HEK293 (cell line): ENCODE measurements at regions not wholly inside any gene's neighbourhood (a gene's known extent, or its start where the extent isn't known, plus 50 kb on each side); places are given as distances from the start of the nearest gene placed in this dataset.

ENCODE experiments used
- CTCF ChIA-PET: fragments of 350-600 bp; formaldehyde crosslinking; extraction: SDS; loops from one replicate; lab custom pipeline; 2021; ENCODE audit warnings: antibody characterized with exemption; lab: Yijun Ruan, JAX
- POLR2A ChIA-PET: fragments of 300-600 bp; formaldehyde crosslinking; extraction: SDS; loops from one replicate; lab custom pipeline; 2020; ENCODE audit warnings: antibody characterized with exemption, inconsistent platforms; lab: Yijun Ruan, JAX
- H3K27ac ChIP-seq: fragments of 200-500 bp; sonication (Bioruptor generic); 2 replicates; pipeline ENCODE4 v1.5.1; 2014; ENCODE audit warnings: low read depth, low read length, control low read depth, inconsistent platforms; ENCODE audit errors: extremely low read depth
- H3K36me3 ChIP-seq, 2 experiments: fragments of 200-500 bp in 1 of 2; sonication (Bioruptor generic) in 1 of 2; 1 replicate in 1 of 2; 2 replicates in 1 of 2; pipeline ENCODE4 v1.5.1; 2014 to 2017; ENCODE audit warnings: inconsistent platforms in 2 of 2, low read length in 2 of 2; ENCODE audit not compliant: control insufficient read depth in 2 of 2, insufficient read depth in 1 of 2
- H3K4me1 ChIP-seq: fragments of 200-500 bp; sonication (Bioruptor generic); 2 replicates; pipeline ENCODE4 v1.5.1; 2014; ENCODE audit warnings: mild to moderate bottlenecking, low read length, inconsistent platforms; ENCODE audit not compliant: control insufficient read depth, insufficient read depth
- H3K4me3 ChIP-seq: 2 replicates; pipeline ENCODE4 v1.5.1; 2011; ENCODE audit warnings: low read depth, mild to moderate bottlenecking, control low read depth, low read length, moderate library complexity
- H3K9me3 ChIP-seq: fragments of 200-500 bp; sonication (Bioruptor generic); 2 replicates; pipeline ENCODE4 v1.5.1; 2014; ENCODE audit warnings: low read depth, low read length, inconsistent platforms; ENCODE audit not compliant: control insufficient read depth, insufficient read depth
- KLF7 ChIP-seq: fragments of 450-650 bp; formaldehyde crosslinking; IDR thresholded peaks from 2 replicates; pipeline ENCODE4 v1.5.1; 2016; ENCODE audit warnings: missing biosample characterization, missing genetic modification characterization, borderline replicate concordance
- SETDB1 ChIP-seq: IDR thresholded peaks from one replicate; pipeline ENCODE4 v1.6.1; 2017; ENCODE audit warnings: mild to moderate bottlenecking, low read length, moderate library complexity, mixed read lengths; ENCODE audit not compliant: insufficient read length
- ZBTB1 ChIP-seq: fragments of 450-650 bp; formaldehyde crosslinking; IDR thresholded peaks from 2 replicates; pipeline ENCODE4 v1.5.1; 2016; ENCODE audit warnings: missing biosample characterization, missing genetic modification characterization
- ZIC2 ChIP-seq: fragments of 450-650 bp; formaldehyde crosslinking; IDR thresholded peaks from 2 replicates; pipeline ENCODE4 v1.5.1; 2016; ENCODE audit warnings: missing biosample characterization, missing genetic modification characterization
- ZNF112 ChIP-seq: fragments of 450-650 bp; formaldehyde crosslinking; IDR thresholded peaks from 2 replicates; pipeline ENCODE4 v1.5.0; 2017; ENCODE audit warnings: missing biosample characterization, missing genetic modification characterization
- ZNF133 ChIP-seq: fragments of 450-650 bp; formaldehyde crosslinking; IDR thresholded peaks from 2 replicates; pipeline ENCODE4 v1.5.1; 2016; ENCODE audit warnings: missing biosample characterization, missing genetic modification characterization
- ZNF140 ChIP-seq: fragments of 450-650 bp; formaldehyde crosslinking; IDR thresholded peaks from 2 replicates; pipeline ENCODE4 v1.5.1; 2016; ENCODE audit warnings: missing biosample characterization, missing genetic modification characterization
- ZNF155 ChIP-seq: fragments of 450-650 bp; formaldehyde crosslinking; IDR thresholded peaks from 2 replicates; pipeline ENCODE4 v1.5.1; 2016; ENCODE audit warnings: missing biosample characterization, missing genetic modification characterization
- ZNF214 ChIP-seq: fragments of 450-650 bp; formaldehyde crosslinking; IDR thresholded peaks from 2 replicates; pipeline ENCODE4 v1.5.1; 2017; ENCODE audit warnings: missing biosample characterization, mild to moderate bottlenecking, missing genetic modification characterization, borderline replicate concordance
- ZNF354C ChIP-seq: fragments of 450-650 bp; formaldehyde crosslinking; IDR thresholded peaks from 2 replicates; pipeline ENCODE4 v1.5.1; 2016; ENCODE audit warnings: missing biosample characterization, missing genetic modification characterization, low read depth, borderline replicate concordance
- ZNF366 ChIP-seq: fragments of 450-650 bp; formaldehyde crosslinking; conservative IDR thresholded peaks from 2 replicates; pipeline ENCODE4 v1.5.1; 2016; ENCODE audit warnings: missing biosample characterization, missing genetic modification characterization
- ZNF529 ChIP-seq: fragments of 450-650 bp; formaldehyde crosslinking; IDR thresholded peaks from 2 replicates; pipeline ENCODE4 v1.5.1; 2017; ENCODE audit warnings: missing genetic modification characterization, missing biosample characterization; ENCODE audit not compliant: insufficient replicate concordance
- ZNF600 ChIP-seq: fragments of 450-650 bp; formaldehyde crosslinking; IDR thresholded peaks from 2 replicates; pipeline ENCODE4 v1.5.1; 2016; ENCODE audit warnings: missing biosample characterization, missing genetic modification characterization
- ZNF621 ChIP-seq: fragments of 450-650 bp; formaldehyde crosslinking; IDR thresholded peaks from 2 replicates; pipeline ENCODE4 v1.5.1; 2017; ENCODE audit warnings: missing biosample characterization, missing genetic modification characterization
- ZNF664 ChIP-seq: fragments of 450-650 bp; formaldehyde crosslinking; IDR thresholded peaks from 2 replicates; pipeline ENCODE4 v1.5.1; 2016; ENCODE audit warnings: missing biosample characterization, missing genetic modification characterization
- ZNF670 ChIP-seq: fragments of 450-650 bp; formaldehyde crosslinking; IDR thresholded peaks from 2 replicates; pipeline ENCODE4 v1.5.1; 2016; ENCODE audit warnings: missing biosample characterization, missing genetic modification characterization, low read depth
- ZNF776 ChIP-seq: fragments of 450-650 bp; formaldehyde crosslinking; IDR thresholded peaks from 2 replicates; pipeline ENCODE4 v1.5.0; 2017; ENCODE audit warnings: missing biosample characterization, missing genetic modification characterization, borderline replicate concordance
- ZNF830 ChIP-seq: fragments of 450-650 bp; IDR thresholded peaks from 2 replicates; pipeline ENCODE4 v1.5.0; 2018; ENCODE audit warnings: missing biosample characterization, missing genetic modification characterization, low read depth, mild to moderate bottlenecking, moderate library complexity
- TF ChIP-seq, protein P1 (sequence below): fragments of 450-650 bp; formaldehyde crosslinking; IDR thresholded peaks from 2 replicates; pipeline ENCODE4 v1.5.1; 2017; ENCODE audit warnings: missing biosample characterization, missing genetic modification characterization
- TF ChIP-seq, protein P2 (sequence below): fragments of 450-650 bp; formaldehyde crosslinking; optimal IDR thresholded peaks from 2 replicates; pipeline ENCODE3; 2016; ENCODE audit warnings: missing biosample characterization, mild to moderate bottlenecking, missing genetic modification characterization
- TF ChIP-seq, protein P3 (sequence below): fragments of 450-650 bp; formaldehyde crosslinking; IDR thresholded peaks from 2 replicates; pipeline ENCODE4 v1.5.1; 2017; ENCODE audit warnings: missing biosample characterization, missing genetic modification characterization
- TF ChIP-seq, protein P4 (sequence below): fragments of 450-650 bp; formaldehyde crosslinking; IDR thresholded peaks from 2 replicates; pipeline ENCODE4 v1.5.1; 2017; ENCODE audit warnings: missing biosample characterization, mild to moderate bottlenecking, missing genetic modification characterization, moderate library complexity
- TF ChIP-seq, protein P5 (sequence below): fragments of 450-650 bp; formaldehyde crosslinking; IDR thresholded peaks from 2 replicates; pipeline ENCODE4 v1.5.1; 2016; ENCODE audit warnings: missing biosample characterization, missing genetic modification characterization

- POLR2A ChIA-PET = no interaction called here
Measured at GRCh38 chr11:116403794-116404461, 368.9 kb downstream of the BUD13 start.

GRCh38 chr11:116400081-116400480 lies 372.7 kb downstream of the BUD13 start:
- H3K27ac ChIP-seq = no peak overlapping the region
- H3K4me1 ChIP-seq = no peaks in the 10 kb centered on the region
- ChIA-PET POLR2A (no interaction called here), CTCF (no interaction called here)
- TF ChIP-seq ZIC2 (tag by site-specific recombination) = peak; percentile 55; the same call in 1 of the 2 replicates
- TF ChIP-seq ZNF354C (tag by site-specific recombination) = no peak
- no peak for TF ChIP-seq ZNF140 (tag by site-specific recombination)
- H3K9me3 ChIP-seq = no peaks in the 10 kb centered on the region
- no peaks in the 10 kb centered on the region for H3K36me3 ChIP-seq
- H3K4me3 ChIP-seq = no peak overlapping the region

More at GRCh38 chr11:116403794-116404461, 368.9 kb downstream of the BUD13 start:
- no peak overlapping the region for H3K27ac ChIP-seq
- H3K36me3 ChIP-seq = no peaks in the 10 kb centered on the region
- no peak overlapping the region for H3K4me3 ChIP-seq
- H3K9me3 ChIP-seq = no peaks in the 10 kb centered on the region
- TF ChIP-seq ZNF830 (tag by site-specific recombination) (no peak), ZNF529 (tag by site-specific recombination) (no peak), ZNF133 (tag by site-specific recombination) (no peak), SETDB1 (no peak), ZNF664 (tag by site-specific recombination) (no peak), ZNF366 (tag by site-specific recombination) (no peak), ZNF155 (tag by site-specific recombination) (no peak), ZBTB1 (tag by site-specific recombination) (no peak), ZNF670 (no peak), ZNF214 (tag by site-specific recombination) (no peak), ZNF112 (tag by site-specific recombination) (no peak)
- TF ChIP-seq, protein P1, sequence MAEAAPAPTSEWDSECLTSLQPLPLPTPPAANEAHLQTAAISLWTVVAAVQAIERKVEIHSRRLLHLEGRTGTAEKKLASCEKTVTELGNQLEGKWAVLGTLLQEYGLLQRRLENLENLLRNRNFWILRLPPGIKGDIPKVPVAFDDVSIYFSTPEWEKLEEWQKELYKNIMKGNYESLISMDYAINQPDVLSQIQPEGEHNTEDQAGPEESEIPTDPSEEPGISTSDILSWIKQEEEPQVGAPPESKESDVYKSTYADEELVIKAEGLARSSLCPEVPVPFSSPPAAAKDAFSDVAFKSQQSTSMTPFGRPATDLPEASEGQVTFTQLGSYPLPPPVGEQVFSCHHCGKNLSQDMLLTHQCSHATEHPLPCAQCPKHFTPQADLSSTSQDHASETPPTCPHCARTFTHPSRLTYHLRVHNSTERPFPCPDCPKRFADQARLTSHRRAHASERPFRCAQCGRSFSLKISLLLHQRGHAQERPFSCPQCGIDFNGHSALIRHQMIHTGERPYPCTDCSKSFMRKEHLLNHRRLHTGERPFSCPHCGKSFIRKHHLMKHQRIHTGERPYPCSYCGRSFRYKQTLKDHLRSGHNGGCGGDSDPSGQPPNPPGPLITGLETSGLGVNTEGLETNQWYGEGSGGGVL (tag by site-specific recombination) = no peak
- TF ChIP-seq, protein P2, sequence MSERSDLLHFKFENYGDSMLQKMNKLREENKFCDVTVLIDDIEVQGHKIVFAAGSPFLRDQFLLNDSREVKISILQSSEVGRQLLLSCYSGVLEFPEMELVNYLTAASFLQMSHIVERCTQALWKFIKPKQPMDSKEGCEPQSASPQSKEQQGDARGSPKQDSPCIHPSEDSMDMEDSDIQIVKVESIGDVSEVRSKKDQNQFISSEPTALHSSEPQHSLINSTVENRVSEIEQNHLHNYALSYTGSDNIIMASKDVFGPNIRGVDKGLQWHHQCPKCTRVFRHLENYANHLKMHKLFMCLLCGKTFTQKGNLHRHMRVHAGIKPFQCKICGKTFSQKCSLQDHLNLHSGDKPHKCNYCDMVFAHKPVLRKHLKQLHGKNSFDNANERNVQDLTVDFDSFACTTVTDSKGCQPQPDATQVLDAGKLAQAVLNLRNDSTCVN (tag by site-specific recombination) = no peak
- TF ChIP-seq, protein P3, sequence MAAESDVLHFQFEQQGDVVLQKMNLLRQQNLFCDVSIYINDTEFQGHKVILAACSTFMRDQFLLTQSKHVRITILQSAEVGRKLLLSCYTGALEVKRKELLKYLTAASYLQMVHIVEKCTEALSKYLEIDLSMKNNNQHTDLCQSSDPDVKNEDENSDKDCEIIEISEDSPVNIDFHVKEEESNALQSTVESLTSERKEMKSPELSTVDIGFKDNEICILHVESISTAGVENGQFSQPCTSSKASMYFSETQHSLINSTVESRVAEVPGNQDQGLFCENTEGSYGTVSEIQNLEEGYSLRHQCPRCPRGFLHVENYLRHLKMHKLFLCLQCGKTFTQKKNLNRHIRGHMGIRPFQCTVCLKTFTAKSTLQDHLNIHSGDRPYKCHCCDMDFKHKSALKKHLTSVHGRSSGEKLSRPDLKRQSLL (tag by site-specific recombination) = no peak
- CTCF ChIA-PET = interaction anchor here (0.5 to 0.9 kb wide), 4 partner anchors 23 to 204 kb away, joined by 3 to 4 read pairs (median 3); no protein-coding TSS in a partner anchor
- H3K4me1 ChIP-seq = no peaks in the 10 kb centered on the region

DNA sequence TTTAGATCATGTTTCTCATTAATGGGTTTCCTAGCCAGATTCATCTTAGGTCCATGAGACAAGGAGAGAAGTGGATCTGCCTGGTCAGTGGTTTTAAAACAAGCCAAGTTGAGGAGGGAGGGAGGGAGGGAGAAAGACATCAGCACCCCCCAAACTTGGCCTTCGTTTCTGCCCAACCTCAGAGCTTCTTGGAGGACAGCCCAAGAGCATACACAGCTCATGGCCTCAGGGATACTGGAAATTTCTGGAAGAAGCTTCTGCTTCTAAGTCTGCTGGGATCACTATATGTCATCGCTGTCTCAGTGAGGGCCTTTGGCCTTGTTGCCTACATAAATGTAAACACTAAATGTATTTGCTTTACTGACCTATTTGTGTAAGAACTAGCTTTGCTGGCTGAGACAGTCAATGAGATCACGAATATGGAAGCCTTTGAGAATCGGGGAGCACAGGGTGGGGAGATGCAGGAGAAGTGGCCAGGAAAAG lies 375.1 kb downstream of the BUD13 start:
- Histone ChIP-seq H3K9me3 (no peaks in the 10 kb centered on the region), H3K27ac (no peak overlapping the region), H3K4me3 (no peak overlapping the region), H3K36me3 (no peaks in the 10 kb centered on the region), H3K4me1 (no peaks in the 10 kb centered on the region)
- POLR2A ChIA-PET = no interaction called here
- CTCF ChIA-PET = no interaction called here
- TF ChIP-seq, protein P4, sequence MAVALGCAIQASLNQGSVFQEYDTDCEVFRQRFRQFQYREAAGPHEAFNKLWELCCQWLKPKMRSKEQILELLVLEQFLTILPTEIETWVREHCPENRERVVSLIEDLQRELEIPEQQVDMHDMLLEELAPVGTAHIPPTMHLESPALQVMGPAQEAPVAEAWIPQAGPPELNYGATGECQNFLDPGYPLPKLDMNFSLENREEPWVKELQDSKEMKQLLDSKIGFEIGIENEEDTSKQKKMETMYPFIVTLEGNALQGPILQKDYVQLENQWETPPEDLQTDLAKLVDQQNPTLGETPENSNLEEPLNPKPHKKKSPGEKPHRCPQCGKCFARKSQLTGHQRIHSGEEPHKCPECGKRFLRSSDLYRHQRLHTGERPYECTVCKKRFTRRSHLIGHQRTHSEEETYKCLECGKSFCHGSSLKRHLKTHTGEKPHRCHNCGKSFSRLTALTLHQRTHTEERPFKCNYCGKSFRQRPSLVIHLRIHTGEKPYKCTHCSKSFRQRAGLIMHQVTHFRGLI (tag by site-specific recombination) = no peak
- TF ChIP-seq, protein P5, sequence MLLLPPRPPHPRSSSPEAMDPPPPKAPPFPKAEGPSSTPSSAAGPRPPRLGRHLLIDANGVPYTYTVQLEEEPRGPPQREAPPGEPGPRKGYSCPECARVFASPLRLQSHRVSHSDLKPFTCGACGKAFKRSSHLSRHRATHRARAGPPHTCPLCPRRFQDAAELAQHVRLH = no peak
- TF ChIP-seq KLF7 (tag by site-specific recombination) (no peak), ZNF776 (tag by site-specific recombination) (no peak), ZNF621 (tag by site-specific recombination) (no peak), ZNF670 (no peak), ZBTB1 (tag by site-specific recombination) (no peak), ZNF600 (tag by site-specific recombination) (no peak)
